Dermis microvascular lymphatic vessel endothelial cell (primary cell): ENCODE measurements at regions not wholly inside any gene's neighbourhood (a gene's known extent, or its start where the extent isn't known, plus 50 kb on each side); places are given as distances from the start of the nearest gene placed in this dataset.
"Not testable (repeated sequence)": the region's sequence is repeated elsewhere in the genome, so short reads cannot be mapped to it uniquely, and the experiment has no call there.

Experiments used
- DNase-seq, 2 donors: peaks; one replicate each; pipeline versions ENCODE4 v3.0.0 to v3.0.0-alpha.2; 2010; ENCODE audit warnings: low read depth in 2 of 2

DNA sequence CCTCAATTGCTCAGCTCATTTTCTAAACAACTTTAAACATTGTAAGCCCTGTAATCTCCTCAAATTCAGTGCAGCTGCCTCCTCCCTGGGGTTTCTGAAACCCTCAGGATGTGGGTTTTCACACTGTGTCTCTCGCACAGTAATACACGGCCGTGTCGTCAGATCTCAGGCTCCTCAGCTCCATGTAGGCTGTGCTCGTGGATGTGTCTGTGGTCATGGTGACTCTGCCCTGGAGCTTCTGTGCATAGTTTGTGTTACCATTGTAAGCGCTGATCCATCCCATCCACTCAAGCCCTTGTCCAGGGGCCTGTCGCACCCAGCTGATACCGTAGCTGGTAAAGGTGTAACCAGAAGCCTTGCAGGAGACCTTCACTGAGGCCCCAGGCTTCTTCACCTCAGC is 658.4 kb downstream of the TMEM121 start:
- DNase-seq = not testable (repeated sequence)

DNA sequence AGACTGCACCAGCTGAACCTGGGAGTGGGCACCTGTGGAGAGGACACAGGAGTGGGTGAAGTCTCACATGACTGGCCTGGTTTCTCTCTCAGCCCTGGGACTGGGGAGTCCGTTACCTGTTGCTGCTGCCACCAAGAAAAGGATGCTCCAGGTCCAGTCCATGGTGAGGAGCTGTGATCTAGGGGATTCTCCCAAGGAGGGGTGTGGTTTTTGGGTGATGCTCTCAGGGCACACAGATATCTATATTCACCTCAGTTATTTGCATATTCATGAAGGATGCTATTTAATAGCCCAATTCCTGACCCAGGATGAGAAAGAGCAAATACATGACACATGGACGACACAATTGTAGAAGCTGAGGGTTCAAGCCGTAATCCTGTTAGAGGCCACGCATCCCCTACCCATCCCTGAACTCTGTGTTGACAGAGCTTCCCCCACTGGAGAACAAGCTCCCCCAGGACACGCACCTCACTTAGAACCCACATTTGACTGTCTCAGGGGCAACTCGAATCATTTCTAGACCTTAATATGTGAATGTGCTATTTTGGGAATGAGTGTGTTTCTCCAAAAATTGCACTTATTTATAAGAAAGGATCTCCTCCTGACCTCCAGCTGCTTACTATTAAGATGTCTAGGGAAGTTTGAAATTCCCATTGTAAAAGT is 658.9 kb downstream of the TMEM121 start:
- DNase-seq = not testable (repeated sequence)

DNA sequence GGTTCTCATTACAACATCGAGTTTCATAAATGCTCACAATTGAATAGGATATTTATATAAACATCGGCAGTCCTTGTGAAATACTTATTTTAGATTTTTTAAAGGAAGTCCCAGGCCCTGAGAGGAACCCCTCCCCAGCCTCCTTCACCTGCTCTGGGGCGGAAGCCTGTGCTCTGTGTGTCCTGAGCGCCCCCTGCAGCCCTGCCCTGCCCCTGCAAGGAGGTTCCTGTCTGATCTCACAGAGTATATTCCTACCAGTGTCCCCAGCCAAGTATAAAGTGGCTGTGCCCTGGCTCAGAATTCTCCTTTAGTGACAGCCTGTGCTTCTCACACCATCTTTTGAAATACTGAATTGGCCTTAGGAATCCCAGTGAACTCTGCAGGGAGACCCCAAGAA is 659.5 kb downstream of the TMEM121 start:
- no peak for DNase-seq

DNA sequence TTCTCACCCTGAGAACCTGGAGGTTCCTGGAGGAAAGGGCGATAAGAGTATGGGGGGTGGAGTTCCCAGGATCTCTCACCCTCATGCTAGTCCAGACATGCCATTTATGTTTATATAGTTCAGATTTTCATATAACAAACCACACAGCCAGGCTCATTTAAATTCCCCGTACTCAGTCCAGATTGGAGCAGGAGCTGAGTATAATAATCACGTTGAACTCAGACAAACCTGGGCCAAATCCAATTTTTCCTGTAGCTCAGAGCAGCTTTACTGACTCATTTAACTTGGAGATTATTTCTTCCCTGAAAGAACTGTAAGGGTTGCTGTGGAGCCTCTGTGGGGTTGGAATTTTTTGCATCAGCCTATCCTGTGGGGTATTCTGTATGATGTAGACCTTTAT is 660.8 kb downstream of the TMEM121 start:
- DNase-seq = no peak

DNA sequence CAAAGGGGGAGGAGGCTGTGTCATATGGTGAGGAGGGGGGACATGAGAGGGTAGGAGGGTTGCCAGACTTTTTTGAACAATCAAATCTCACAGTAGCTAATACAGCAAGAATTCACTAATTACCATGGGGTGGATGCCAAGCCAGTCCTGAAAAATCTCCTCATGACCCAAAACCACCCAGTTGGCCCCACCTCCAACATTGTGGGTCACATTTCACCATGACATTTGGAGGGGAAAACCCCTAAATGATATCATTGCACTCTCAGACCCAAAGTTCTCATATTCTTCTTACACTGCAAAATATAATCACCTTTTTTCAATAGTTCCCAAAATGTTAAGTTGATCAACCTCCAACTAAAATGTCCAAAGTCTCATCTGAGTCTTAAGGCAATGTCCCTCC is 666.3 kb downstream of the TMEM121 start:
- not testable (repeated sequence) for DNase-seq

DNA sequence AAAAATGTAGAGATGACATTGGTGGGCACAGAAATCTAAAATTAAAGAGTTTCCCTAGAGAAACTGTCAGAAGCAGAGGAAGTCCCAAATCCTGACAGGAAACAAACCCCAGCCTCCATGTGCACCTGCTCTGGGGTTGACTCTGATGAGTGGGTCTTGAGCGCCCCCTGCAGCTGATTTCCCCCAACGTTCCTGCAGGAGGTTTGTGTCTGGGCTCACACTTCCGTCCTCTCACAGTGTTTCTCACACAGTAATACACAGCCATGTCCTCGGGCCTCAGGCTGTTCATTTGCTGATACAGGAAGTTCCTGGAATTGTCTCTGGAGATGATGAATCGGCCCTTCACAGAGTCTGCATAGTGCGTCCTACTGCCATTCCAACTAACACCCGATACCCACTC is 670.1 kb downstream of the TMEM121 start:
- DNase-seq = not testable (repeated sequence)

DNA sequence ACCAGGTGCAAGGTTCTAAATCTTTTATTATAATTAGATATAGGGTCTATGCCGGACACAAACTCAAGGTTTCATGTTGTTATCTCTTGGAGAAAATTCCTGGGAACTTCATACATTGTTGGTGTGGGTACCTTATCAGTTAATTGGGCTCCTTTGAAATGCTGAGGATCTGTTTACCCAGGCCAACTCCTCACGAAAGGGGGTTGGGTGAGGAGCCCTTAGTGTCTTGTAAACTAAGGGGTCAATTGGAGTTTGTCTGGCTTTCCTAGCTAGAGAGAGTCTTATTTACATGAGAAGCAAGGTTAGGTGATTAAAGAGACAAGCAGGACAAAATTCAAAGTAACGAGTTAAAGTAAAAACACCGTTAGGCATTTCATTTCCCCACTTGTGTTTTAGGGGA is 670.9 kb downstream of the TMEM121 start:
- DNase-seq = not testable (repeated sequence)

DNA sequence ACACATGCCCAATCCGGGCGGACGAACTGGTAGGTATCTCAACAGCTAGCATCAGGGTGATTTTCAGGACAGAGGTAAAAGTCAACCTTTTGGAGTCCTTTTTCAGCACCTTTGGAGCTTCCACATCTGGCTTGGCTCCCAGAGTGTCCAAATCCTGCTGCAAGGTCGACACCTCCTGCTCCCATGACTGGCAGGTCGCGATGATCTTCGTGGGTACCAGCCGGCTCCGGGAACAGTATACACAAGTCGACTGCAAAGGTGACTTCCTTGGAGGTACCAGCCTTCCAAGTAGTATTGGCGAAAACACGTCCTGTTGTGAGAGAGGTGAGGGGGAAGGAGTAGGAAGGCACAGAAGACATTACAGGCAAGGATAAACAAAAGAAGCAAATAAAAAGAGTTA is 672.7 kb downstream of the TMEM121 start:
- no peak for DNase-seq

DNA sequence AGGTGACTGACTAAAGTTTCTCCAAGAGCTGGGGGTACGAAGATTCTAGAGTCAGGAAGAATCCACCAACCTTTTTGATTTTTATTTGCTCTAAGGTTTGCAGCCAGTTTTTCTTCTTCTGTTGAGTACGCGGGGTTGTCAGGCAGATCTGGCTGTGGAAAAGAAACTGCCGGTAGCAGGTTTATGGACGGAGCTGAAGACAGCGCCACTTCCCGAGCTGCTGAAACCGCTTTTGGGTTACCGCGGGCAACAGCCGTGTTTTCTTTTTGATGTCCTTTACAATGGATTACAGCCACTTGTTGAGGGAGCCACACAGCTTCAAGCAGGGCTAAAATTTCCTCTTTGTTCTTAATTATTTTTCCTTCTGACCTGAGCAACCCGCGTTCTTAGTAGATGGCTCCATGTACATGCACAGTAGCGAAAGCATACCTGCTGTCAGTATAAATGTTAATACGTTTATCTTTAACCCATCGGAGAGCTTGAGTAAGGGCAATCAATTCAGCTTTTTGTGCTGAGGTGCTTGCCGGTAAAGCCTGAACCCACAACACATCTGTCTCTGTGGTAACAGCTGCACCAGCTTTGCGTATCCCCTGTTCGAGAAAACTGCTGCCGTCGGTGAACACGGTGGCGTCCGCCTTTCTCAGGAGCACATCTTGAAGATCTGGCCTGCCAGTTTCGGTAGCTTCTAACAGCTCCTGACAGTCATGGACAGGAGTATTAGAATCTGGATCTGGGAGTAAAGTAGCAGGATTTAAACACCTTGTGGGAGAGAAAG is 674.3 kb downstream of the TMEM121 start:
- DNase-seq = no peak

DNA sequence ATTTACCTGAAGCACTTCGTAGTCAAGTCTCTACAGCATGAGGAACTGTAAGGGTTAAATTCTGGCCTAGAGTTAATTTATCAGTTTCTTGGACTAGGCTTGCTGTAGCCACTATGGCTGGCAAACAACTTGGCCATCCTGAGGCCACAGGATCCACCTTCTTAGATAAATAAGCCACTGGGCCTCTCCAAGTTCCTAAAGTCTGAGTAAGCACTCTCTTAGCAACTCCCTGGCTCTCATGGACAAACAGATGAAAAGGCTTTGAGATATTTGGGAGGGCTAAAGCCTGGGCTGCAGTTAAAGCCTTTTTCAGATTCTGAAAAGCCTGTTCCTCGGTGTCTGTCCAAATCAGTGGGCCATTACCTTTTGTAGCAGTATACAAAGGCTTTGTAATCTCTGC is 675.0 kb downstream of the TMEM121 start:
- no peak for DNase-seq

DNA sequence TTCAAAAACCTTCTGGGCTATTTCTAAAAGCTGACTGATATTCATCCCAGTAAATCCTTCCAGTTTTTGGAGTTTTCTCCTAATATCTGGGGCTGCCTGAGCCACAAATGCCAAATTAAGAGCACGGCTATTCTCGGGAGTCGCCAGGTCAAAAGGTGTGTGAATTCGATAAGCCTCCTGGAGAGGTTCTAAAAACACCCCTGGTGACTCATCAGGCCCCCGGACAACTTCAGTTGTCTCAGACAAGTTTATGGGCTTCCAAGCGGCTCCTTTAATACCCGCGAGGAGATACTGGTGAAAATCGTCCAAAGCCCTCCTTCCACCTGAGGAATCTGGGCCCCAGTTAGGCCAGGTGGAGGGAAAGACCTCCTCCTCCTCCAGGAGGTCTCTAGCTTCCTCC is 677.1 kb downstream of the TMEM121 start:
- no peak for DNase-seq

DNA sequence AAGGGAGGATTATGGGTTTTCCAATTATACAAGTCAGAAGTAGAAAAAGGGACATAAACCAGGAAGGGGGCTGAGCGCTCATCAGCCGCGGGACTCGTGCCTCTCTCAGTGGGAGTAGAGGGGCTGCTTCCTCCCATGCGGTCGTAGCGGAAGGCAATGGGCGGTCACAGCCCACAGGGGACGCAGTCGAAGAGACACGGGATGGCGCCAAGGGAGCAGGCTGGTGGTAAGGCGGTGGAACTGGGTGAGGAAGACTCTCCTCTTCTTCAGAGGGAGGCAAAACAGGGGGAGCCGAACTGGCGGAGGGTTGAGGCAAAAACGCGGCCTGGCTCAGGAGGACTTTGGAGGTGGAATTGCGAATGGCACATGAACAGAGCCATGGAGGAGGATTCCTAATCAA is 677.7 kb downstream of the TMEM121 start:
- DNase-seq = no peak

DNA sequence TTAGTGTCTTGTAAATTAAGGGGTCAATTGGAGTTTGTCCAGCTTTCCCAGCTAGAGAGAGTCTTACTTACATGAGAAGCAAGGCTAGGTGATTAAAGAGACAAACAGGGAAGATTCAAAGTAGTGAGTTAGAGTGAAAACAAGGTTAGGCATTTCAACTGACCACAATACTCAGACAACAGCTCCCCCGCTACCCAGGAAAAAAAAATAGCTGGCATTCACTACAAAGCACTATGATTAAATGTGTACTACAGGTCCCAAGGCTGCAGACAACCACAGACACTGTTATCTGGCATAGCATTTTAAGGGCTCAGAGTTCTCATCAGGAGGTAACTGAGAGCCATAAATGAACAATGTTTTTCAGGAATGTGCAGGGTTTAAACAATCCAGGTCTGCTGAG is 680.9 kb downstream of the TMEM121 start:
- DNase-seq = no peak

DNA sequence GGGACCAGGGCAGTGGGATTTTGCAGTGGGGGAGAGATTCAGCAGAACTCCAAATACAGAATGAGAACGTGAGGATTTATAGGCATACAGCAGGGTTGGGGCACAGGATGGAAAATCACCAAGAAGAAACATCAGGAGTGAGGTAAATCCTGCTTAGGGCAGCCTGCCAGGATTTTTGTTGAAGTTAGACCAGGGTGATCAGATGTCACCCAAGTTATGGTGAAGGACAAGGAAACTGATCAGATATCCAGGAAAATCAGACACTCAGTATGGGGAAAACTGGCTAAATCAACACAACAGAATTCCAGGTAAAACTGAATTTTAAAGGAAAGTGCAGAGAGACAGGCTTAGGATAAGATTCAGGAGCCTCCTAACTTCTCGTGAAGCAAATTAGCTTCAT is 682.4 kb downstream of the TMEM121 start:
- DNase-seq = no peak

DNA sequence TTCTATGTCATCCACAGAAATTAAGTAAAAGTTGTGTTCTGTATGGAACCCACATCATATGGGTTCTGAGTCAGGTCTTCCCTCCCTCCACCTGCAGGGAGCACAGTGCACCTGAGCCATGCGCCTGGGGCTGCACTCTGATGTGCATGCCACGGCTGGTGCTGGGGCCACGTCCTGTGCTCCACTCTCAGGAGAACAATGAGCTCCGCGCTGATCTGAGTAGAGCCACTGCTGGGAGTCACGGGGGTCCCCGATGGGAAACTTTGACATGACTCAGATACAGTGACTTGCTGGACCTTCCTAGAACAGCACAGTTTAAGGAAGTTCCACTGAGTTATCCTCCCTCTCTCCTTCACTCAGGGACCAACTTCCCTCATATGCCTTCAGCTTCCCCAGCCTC is 683.4 kb downstream of the TMEM121 start:
- no peak for DNase-seq

DNA sequence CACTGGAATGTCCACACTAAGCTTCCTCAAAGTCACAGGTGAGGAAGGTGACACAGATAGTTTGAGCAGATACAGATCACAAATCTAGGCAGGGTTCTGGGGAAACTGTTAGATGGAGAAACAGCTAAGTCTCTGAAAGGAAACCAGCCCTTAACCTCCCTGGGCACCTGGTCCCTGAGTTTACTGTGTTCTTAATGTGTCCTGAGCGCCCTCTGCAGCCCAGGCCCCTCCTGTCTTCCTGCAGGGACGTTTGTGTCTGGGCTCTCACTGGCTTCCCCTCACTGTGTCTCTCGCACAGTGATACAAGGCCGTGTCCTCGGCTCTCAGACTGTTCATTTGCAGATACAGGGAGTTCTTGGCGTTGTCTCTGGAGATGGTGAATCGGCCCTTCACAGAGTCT is 684.3 kb downstream of the TMEM121 start:
- DNase-seq = no peak

DNA sequence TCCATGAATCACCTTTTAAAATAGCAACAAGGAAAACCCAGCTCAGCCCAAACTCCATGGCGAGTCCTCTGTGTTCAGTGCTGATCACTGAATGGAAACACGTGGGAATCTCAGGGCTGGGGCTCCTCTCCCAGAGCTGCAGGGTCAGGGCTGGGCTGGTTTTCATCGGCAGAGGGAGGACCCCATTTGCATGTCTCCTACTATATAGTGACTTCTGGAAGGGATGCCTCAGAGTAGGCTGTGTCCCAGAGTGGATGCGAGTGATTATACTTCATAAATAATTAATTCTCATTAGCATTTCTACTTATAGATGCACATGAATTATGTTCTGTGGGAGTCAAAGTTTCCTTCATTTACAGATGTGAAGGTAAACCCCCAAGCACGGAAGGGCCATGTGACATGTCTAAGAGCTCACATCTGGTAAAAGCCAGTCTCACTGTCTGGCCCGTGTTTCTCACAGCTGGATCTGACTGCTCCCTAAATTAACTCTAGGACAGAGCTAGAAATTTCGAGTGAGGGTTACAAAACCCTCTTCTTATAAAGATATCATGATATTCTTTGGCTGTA is 685.0 kb downstream of the TMEM121 start:
- DNase-seq = no peak

DNA sequence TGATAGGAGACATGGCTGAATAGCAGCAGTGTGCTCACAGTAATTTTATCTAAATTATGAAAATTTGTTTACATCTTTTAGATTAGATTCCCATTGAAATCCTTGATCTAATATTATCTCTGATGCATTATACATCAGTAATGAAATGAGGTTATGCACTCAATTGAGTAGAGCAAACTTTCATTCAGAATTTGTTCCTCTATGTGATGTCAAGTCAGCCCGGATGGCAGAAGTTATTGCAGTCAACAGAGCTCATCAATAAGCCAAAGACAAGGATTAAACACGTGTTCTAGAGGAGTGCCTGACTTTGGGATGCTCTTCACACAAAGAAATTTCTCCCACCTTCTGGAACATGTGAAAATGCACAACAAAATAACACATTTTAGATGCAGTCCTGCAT is 688.8 kb downstream of the TMEM121 start:
- DNase-seq = no peak

DNA sequence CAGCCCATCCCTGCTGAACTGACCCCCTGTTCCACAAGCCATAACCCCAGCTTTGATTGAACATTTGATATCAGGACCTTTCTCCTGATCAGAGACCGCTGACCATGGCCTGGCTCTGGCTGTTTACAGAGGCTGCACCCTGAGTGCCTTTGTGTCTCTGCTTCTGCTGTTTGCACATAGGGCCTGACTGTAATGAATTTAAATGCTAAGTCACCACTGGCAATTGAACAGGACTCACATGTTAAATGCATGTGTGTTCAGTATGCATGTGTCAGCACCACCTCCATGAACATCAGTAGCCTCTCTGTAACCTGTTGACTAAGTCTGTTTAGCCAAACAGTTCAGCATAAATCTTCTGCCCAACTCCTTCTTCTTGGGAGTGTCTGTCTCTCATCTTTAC is 690.3 kb downstream of the TMEM121 start:
- DNase-seq = no peak

DNA sequence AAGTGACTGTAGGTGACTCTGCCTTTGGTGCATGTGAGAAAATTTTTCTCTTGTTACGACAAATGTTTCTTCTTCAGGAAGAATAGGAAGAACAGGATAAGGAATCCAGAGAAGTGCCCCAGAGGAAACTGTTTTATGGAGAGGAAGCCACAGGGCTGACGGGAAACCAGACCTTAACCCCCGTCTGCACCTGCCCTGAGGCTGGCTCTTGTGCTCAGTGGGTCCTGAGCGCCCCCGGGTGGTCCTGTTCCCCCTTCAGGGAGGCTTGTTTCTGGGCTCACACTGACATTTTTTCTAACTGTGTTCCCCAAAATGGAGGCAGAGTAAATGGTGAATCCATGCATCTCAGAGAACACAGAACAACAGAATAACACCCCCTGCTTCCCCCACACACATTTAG is 691.8 kb downstream of the TMEM121 start:
- DNase-seq = no peak

DNA sequence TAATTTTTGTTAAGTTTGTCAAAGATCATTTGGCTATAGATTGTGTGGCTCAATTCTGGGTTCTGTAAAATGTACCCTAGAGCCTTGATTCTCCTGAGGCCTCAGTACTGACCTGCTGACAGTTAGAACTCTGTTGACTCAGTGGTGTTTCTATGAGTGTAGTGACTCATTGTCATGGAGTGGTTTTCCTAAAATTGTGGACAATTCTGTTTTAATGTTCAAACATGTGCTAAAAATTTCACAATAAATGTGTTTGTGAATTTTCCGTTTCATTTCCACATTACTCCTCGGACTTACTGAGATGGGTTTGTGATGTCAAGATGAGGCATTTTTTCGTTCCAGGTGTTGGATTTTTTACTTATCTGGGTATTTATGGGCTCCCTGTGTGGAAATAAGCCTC is 695.9 kb downstream of the TMEM121 start:
- no peak for DNase-seq

DNA sequence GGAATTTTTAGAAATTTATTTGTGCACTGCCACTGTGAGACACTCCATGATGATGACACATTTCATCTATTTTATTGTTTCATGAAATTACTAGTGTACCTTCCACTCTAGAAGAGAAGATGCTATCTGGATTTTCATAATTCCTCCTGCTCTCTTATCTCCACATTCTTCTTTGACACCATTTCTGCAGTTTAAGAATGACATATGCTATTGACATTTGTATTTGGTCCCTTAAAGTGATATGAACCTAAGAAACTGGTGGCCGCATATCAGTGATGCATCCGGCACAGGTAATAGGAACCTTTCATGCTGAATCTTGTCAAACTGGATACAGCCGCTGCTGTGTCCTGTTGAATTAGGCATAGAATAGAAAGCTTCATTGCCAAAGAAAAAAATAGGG is 696.3 kb downstream of the TMEM121 start:
- no peak for DNase-seq

DNA sequence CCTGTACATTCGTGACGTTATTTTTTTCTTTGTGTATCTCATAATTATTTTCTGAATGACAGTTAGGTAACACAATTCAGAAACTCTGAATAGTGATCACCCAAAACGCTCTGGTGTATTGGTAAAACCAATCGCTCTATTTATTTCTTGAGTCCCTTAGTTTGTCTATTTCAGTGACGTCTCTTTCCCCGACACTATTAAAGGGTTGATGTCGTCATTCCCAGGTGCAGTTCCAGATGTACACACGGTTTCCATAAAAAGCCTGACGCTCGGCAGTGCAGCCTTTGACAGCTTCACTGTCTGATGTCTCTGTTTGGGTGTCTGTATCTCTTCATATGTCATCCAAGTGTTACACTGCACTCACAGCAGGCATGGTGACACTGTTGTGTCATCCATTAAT is 701.4 kb downstream of the TMEM121 start:
- no peak for DNase-seq
